ENCODE measurements at regions not wholly inside any gene's neighbourhood (a gene's known extent, or its start where the extent isn't known, plus 50 kb on each side); places are given as distances from the start of the nearest gene placed in this dataset.

DNA sequence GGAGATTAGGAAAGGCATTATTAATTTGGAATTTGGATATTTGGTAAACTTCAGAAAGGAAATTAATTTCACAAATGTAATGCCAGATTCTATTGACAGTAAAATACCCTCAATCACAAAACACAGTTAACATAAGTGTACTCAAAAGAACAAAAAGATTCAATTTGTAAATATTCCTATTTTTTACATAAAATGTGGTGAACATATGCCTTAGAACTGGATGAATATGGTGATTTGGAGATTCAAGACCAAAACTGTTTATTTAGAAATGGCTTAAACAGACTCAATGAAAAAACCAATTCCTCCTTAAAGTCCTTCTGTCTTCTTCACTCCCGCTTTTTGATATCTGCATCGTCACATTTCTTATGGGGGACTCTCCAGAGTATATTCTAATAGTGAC, 417.6 kb upstream of the TENM3 start:
- TF ChIP-seq, protein P1, sequence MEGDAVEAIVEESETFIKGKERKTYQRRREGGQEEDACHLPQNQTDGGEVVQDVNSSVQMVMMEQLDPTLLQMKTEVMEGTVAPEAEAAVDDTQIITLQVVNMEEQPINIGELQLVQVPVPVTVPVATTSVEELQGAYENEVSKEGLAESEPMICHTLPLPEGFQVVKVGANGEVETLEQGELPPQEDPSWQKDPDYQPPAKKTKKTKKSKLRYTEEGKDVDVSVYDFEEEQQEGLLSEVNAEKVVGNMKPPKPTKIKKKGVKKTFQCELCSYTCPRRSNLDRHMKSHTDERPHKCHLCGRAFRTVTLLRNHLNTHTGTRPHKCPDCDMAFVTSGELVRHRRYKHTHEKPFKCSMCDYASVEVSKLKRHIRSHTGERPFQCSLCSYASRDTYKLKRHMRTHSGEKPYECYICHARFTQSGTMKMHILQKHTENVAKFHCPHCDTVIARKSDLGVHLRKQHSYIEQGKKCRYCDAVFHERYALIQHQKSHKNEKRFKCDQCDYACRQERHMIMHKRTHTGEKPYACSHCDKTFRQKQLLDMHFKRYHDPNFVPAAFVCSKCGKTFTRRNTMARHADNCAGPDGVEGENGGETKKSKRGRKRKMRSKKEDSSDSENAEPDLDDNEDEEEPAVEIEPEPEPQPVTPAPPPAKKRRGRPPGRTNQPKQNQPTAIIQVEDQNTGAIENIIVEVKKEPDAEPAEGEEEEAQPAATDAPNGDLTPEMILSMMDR (IDR thresholded peaks at IDR 0.05; ENCODE audit: insufficient read depth, low read depth, low read length), result no peak
- TF ChIP-seq EZH2 (IDR thresholded peaks at IDR 0.05; ENCODE audit: insufficient read depth, low read length), result no peak
